ENCODE measurements at regions not wholly inside any gene's neighbourhood (a gene's known extent, or its start where the extent isn't known, plus 50 kb on each side); places are given as distances from the start of the nearest gene placed in this dataset.

DNA sequence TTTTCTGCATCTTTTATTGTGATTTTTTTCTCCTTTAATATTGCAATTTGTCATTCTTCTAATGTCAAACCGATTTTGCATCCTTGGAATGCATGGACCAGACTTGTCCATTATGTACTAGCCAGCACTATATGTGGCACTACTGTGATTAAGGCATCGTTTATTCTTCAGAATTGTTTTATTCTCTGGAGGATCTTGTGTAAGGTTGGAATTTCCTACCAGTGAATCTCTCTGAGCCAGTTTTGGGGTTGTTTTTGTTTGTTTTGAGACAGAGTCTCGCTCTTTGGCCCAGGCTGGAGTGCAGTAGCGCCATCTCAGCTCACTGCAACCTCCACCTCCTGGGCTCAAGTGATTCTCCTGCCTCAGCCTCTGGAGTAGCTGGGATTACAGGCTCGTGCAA is 58.5 kb downstream of the IGLL5 start:
- CTCF ChIA-PET: interaction anchor here (0.7 kb wide), 1 partner anchor 748 kb away, joined by 3 read pairs; no protein-coding TSS in a partner anchor
- DNase-seq (ENCODE audit: unreplicated experiment): no peak
- Mint-ChIP-seq H3K36me3 (ENCODE audit: insufficient read depth, unreplicated experiment) (no peaks in the 10 kb centered on the region), H3K9me3 (ENCODE audit: unreplicated experiment) (no peaks in the 10 kb centered on the region), H3K4me3 (ENCODE audit: unreplicated experiment) (no peak overlapping the region), H3K27ac (ENCODE audit: low read depth, unreplicated experiment) (no peak overlapping the region), H3K27me3 (ENCODE audit: insufficient read depth, unreplicated experiment) (peaks cover 33% of the 10 kb centered on the region), H3K4me1 (ENCODE audit: insufficient read depth, unreplicated experiment) (no peaks in the 10 kb centered on the region)
- intact Hi-C loops (cut with micrococcal nuclease): no loop called here
- no TSS peak for BruUV-seq (replicated peaks)
- POLR2A ChIA-PET: no interaction called here
- no peak for TF ChIP-seq CTCF (IDR thresholded peaks at IDR 0.05; ENCODE audit: unreplicated experiment)

- POLR2A ChIA-PET: no interaction called here
Observed at GRCh38 chr22:22948651-22949571, 61.3 kb downstream of the IGLL5 start.

DNA sequence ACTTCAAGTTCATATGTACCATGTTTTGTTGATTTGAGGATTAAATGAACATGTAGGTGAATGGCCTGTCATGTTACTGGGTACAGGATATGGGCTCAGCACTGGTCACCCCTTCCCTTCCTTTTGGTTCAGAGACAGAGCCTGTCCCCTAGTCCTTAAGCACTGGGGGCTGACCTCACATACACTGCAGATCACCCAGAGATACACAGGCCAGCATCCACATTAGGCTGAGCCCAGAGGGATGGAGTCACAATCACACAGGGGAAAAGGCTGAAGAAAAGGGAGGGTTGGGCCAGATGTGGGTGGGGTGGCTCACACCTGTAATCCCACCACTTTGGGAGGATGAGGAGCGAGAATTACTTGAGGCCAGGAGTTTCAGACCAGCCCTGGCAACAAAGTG is 62.3 kb downstream of the IGLL5 start:
- H3K36me3 Mint-ChIP-seq (ENCODE audit: insufficient read depth, unreplicated experiment): no peaks in the 10 kb centered on the region

More at GRCh38 chr22:22948651-22949571, 61.3 kb downstream of the IGLL5 start:
- Mint-ChIP-seq H3K36me3 (ENCODE audit: insufficient read depth, unreplicated experiment) (no peaks in the 10 kb centered on the region), H3K9me3 (ENCODE audit: unreplicated experiment) (no peaks in the 10 kb centered on the region), H3K4me1 (ENCODE audit: insufficient read depth, unreplicated experiment) (no peaks in the 10 kb centered on the region), H3K4me3 (ENCODE audit: unreplicated experiment) (no peak overlapping the region), H3K27me3 (ENCODE audit: insufficient read depth, unreplicated experiment) (peaks cover 61% of the 10 kb centered on the region), H3K27ac (ENCODE audit: low read depth, unreplicated experiment) (no peak overlapping the region)
- no peak for TF ChIP-seq CTCF (IDR thresholded peaks at IDR 0.05; ENCODE audit: unreplicated experiment)
- intact Hi-C loops (cut with micrococcal nuclease): no loop called here
- CTCF ChIA-PET: interaction anchor here (0.6 to 1.0 kb wide), 3 partner anchors 12 to 387 kb away, joined by 3 to 6 read pairs (median 3); no protein-coding TSS in a partner anchor
- DNase-seq (ENCODE audit: unreplicated experiment): peak; percentile 7
- BruUV-seq (replicated peaks): no TSS peak

More for the DNA sequence above, 62.3 kb downstream of the IGLL5 start:
- no peaks in the 10 kb centered on the region for H3K9me3 Mint-ChIP-seq (ENCODE audit: unreplicated experiment)
- no TSS peak for BruUV-seq (replicated peaks)
- no peaks in the 10 kb centered on the region for H3K4me1 Mint-ChIP-seq (ENCODE audit: insufficient read depth, unreplicated experiment)
- H3K4me3 Mint-ChIP-seq (ENCODE audit: unreplicated experiment): no peak overlapping the region
- POLR2A ChIA-PET: no interaction called here
- no peak for DNase-seq (ENCODE audit: unreplicated experiment)
- TF ChIP-seq CTCF (IDR thresholded peaks at IDR 0.05; ENCODE audit: unreplicated experiment): no peak
- CTCF ChIA-PET: interaction anchor here (1.2 kb wide), 1 partner anchor 205 kb away, joined by 3 read pairs; no protein-coding TSS in a partner anchor
- no peak overlapping the region for H3K27ac Mint-ChIP-seq (ENCODE audit: low read depth, unreplicated experiment)
- intact Hi-C loops (cut with micrococcal nuclease): loop anchor here (10.0 kb wide), 2 partner anchors 345 to 365 kb away; no protein-coding TSS in a partner anchor
- H3K27me3 Mint-ChIP-seq (ENCODE audit: insufficient read depth, unreplicated experiment): peaks cover 71% of the 10 kb centered on the region
